HUES64 (cell line): ENCODE measurements at regions not wholly inside any gene's neighbourhood (a gene's known extent, or its start where the extent isn't known, plus 50 kb on each side); places are given as distances from the start of the nearest gene placed in this dataset.
A peak's percentile ranks its signal among the peaks of the same experiment; 100 is the strongest.

Source experiments
- H3K27ac ChIP-seq: 2 replicates; pipeline ENCODE4 v1.7.0; 2013; ENCODE audit warnings: low read depth, low read length, inconsistent platforms
- H3K27me3 ChIP-seq: 2 replicates; pipeline ENCODE4 v1.6.1; 2013; ENCODE audit warnings: mild to moderate bottlenecking, low read length; ENCODE audit not compliant: insufficient read depth
- H3K36me3 ChIP-seq: 2 replicates; pipeline ENCODE4 v1.6.1; 2013; ENCODE audit warnings: mild to moderate bottlenecking, low read length; ENCODE audit not compliant: insufficient read depth
- H3K4me1 ChIP-seq: 2 replicates; pipeline ENCODE4 v1.6.1; 2013; ENCODE audit warnings: mild to moderate bottlenecking, low read length, moderate library complexity; ENCODE audit not compliant: insufficient read depth
- H3K4me3 ChIP-seq: 2 replicates; pipeline ENCODE4 v1.5.1; 2013; ENCODE audit warnings: mild to moderate bottlenecking, low read length, moderate library complexity
- H3K9ac ChIP-seq: 2 replicates; pipeline ENCODE4 v1.6.1; 2013; ENCODE audit warnings: mild to moderate bottlenecking, low read depth, low read length
- H3K9me3 ChIP-seq: 2 replicates; pipeline ENCODE4 v1.6.1; 2013; ENCODE audit warnings: low read depth, low read length; ENCODE audit not compliant: insufficient read depth
- WGBS: fragments of 150-250, 120-280 bp; methylation state at CpG from one replicate; pipeline ENCODE4 v1.1.7; 2013; ENCODE audit warnings: missing lambda C conversion rate; 5-methylcytosine and 5-hydroxymethylcytosine counted together

GRCh38 chr18:23365602-23366001 lies 87.5 kb upstream of the RIOK3 start:
- Histone ChIP-seq H3K9ac (no peak overlapping the region), H3K27me3 (no peaks in the 10 kb centered on the region), H3K4me1 (peaks cover 14% of the 10 kb centered on the region), H3K36me3 (no peaks in the 10 kb centered on the region), H3K4me3 (no peak overlapping the region), H3K9me3 (no peaks in the 10 kb centered on the region), H3K27ac (no peak overlapping the region)
- WGBS, result 78% methylated on average over 2 of the region's 2 CpGs

- H3K27ac ChIP-seq, result peak overlapping the region; percentile 67; the same call in 1 of the 2 replicates
- no peaks in the 10 kb centered on the region for H3K27me3 ChIP-seq
- no peaks in the 10 kb centered on the region for H3K9me3 ChIP-seq
- 73% methylated on average over 3 of the region's 3 CpGs for WGBS
- no peak overlapping the region for H3K9ac ChIP-seq
- H3K36me3 ChIP-seq, result no peaks in the 10 kb centered on the region
- H3K4me1 ChIP-seq, result peaks cover 11% of the 10 kb centered on the region
- H3K4me3 ChIP-seq, result no peak overlapping the region
Measured at GRCh38 chr18:23369266-23369665, 83.8 kb upstream of the RIOK3 start.

GRCh38 chr18:23373570-23373969 lies 79.5 kb upstream of the RIOK3 start:
- H3K4me3 ChIP-seq, result no peak overlapping the region
- no peak overlapping the region for H3K27ac ChIP-seq
- no peaks in the 10 kb centered on the region for H3K36me3 ChIP-seq
- H3K9ac ChIP-seq, result no peak overlapping the region
- 87% methylated on average over 3 of the region's 3 CpGs for WGBS
- H3K27me3 ChIP-seq, result no peaks in the 10 kb centered on the region
- no peaks in the 10 kb centered on the region for H3K9me3 ChIP-seq
- peaks cover 10% of the 10 kb centered on the region for H3K4me1 ChIP-seq

- no peaks in the 10 kb centered on the region for H3K9me3 ChIP-seq
- H3K36me3 ChIP-seq, result no peaks in the 10 kb centered on the region; the same call in 1 of the 2 replicates
- no peak overlapping the region for H3K9ac ChIP-seq
- no peaks in the 10 kb centered on the region; the same call in 1 of the 2 replicates for H3K4me1 ChIP-seq
- no peak overlapping the region for H3K27ac ChIP-seq
- WGBS, result 92% methylated on average over 3 of the region's 3 CpGs
- no peak overlapping the region for H3K4me3 ChIP-seq
- H3K27me3 ChIP-seq, result no peaks in the 10 kb centered on the region
Measured at GRCh38 chr18:23377669-23378301, 75.3 kb upstream of the RIOK3 start.

GRCh38 chr18:23378302-23378686 lies 74.8 kb upstream of the RIOK3 start:
- H3K9me3 ChIP-seq, result no peaks in the 10 kb centered on the region
- H3K36me3 ChIP-seq, result no peaks in the 10 kb centered on the region; the same call in 1 of the 2 replicates
- 91% methylated on average over 2 of the region's 2 CpGs for WGBS
- no peak overlapping the region for H3K27ac ChIP-seq
- no peak overlapping the region for H3K9ac ChIP-seq
- no peaks in the 10 kb centered on the region for H3K27me3 ChIP-seq
- H3K4me3 ChIP-seq, result no peak overlapping the region
- H3K4me1 ChIP-seq, result no peaks in the 10 kb centered on the region; the same call in 1 of the 2 replicates

- Histone ChIP-seq H3K27ac (no peak overlapping the region), H3K9ac (no peak overlapping the region), H3K36me3 (no peaks in the 10 kb centered on the region; the same call in 1 of the 2 replicates), H3K9me3 (no peaks in the 10 kb centered on the region), H3K4me3 (no peak overlapping the region), H3K27me3 (no peaks in the 10 kb centered on the region), H3K4me1 (no peaks in the 10 kb centered on the region)
- WGBS, result 89% methylated on average over 11 of the region's 11 CpGs
Measured at GRCh38 chr18:23380001-23380550, 73.0 kb upstream of the RIOK3 start.

- H3K27me3 ChIP-seq, result no peaks in the 10 kb centered on the region
- H3K9me3 ChIP-seq, result no peaks in the 10 kb centered on the region
- H3K27ac ChIP-seq, result no peak overlapping the region
- H3K4me1 ChIP-seq, result no peaks in the 10 kb centered on the region
- H3K9ac ChIP-seq, result no peak overlapping the region
- H3K36me3 ChIP-seq, result no peaks in the 10 kb centered on the region; the same call in 1 of the 2 replicates
- 95% methylated on average over 1 of the region's 2 CpGs for WGBS
- H3K4me3 ChIP-seq, result no peak overlapping the region
Measured at GRCh38 chr18:23380817-23381216, 72.3 kb upstream of the RIOK3 start.

- H3K4me1 ChIP-seq, result no peaks in the 10 kb centered on the region
- no peak overlapping the region for H3K9ac ChIP-seq
- H3K27ac ChIP-seq, result no peak overlapping the region
- H3K4me3 ChIP-seq, result no peak overlapping the region
- no peaks in the 10 kb centered on the region; the same call in 1 of the 2 replicates for H3K36me3 ChIP-seq
- WGBS, result 86% methylated on average over 7 of the region's 7 CpGs
- H3K9me3 ChIP-seq, result no peaks in the 10 kb centered on the region
- no peaks in the 10 kb centered on the region for H3K27me3 ChIP-seq
Measured at GRCh38 chr18:23383494-23383893, 69.6 kb upstream of the RIOK3 start.

- Histone ChIP-seq H3K4me3 (no peak overlapping the region), H3K36me3 (no peaks in the 10 kb centered on the region; the same call in 1 of the 2 replicates), H3K9ac (no peak overlapping the region), H3K4me1 (no peaks in the 10 kb centered on the region), H3K27me3 (no peaks in the 10 kb centered on the region), H3K27ac (no peak overlapping the region), H3K9me3 (no peaks in the 10 kb centered on the region)
- WGBS, result 93% methylated on average over 12 of the region's 13 CpGs
Measured at GRCh38 chr18:23384778-23385736, 68.0 kb upstream of the RIOK3 start.

GRCh38 chr18:23386317-23386716 lies 66.8 kb upstream of the RIOK3 start:
- Histone ChIP-seq H3K36me3 (no peaks in the 10 kb centered on the region; the same call in 1 of the 2 replicates), H3K4me3 (no peak overlapping the region), H3K9ac (no peak overlapping the region), H3K9me3 (no peaks in the 10 kb centered on the region), H3K27ac (no peak overlapping the region), H3K4me1 (no peaks in the 10 kb centered on the region), H3K27me3 (no peaks in the 10 kb centered on the region)
- WGBS, result 96% methylated on average over 3 of the region's 3 CpGs

- Histone ChIP-seq H3K4me3 (no peak overlapping the region), H3K4me1 (no peaks in the 10 kb centered on the region), H3K9ac (no peak overlapping the region), H3K9me3 (no peaks in the 10 kb centered on the region), H3K27ac (no peak overlapping the region), H3K27me3 (no peaks in the 10 kb centered on the region), H3K36me3 (no peaks in the 10 kb centered on the region; the same call in 1 of the 2 replicates)
- 74% methylated on average over 4 of the region's 4 CpGs for WGBS
Measured at GRCh38 chr18:23387265-23387664, 65.8 kb upstream of the RIOK3 start.
